ENCODE measurements at regions not wholly inside any gene's neighbourhood (a gene's known extent, or its start where the extent isn't known, plus 50 kb on each side); places are given as distances from the start of the nearest gene placed in this dataset.

GRCh38 chr6:51562198-51562597 is 525.2 kb downstream of the PKHD1 start:
- no peak for DNase-seq

Data from NCI-H1092 treated with DMSO at 0.1 percent for 48 hours (cell line).